BJ (cell line): ENCODE measurements at regions not wholly inside any gene's neighbourhood (a gene's known extent, or its start where the extent isn't known, plus 50 kb on each side); places are given as distances from the start of the nearest gene placed in this dataset.

Experiments
- CTCF ChIA-PET: fragments of 350-600 bp; formaldehyde crosslinking; extraction: SDS; loops from one replicate; lab custom pipeline; 2021; ENCODE audit warnings: antibody characterized with exemption, inconsistent platforms; lab: Yijun Ruan, JAX
- POLR2A ChIA-PET: fragments of 300-600 bp; sonication (Branson Sonifier 250); formaldehyde crosslinking; extraction: SDS; loops from one replicate; lab custom pipeline; 2021; ENCODE audit warnings: antibody characterized with exemption; lab: Charles Lee
- DNase-seq: peaks from one replicate; pipeline ENCODE4 v3.0.0-alpha.2; 2011; ENCODE audit warnings: low read depth
- H3K27me3 ChIP-seq: 2 replicates; pipeline ENCODE4 v1.6.0; 2011; ENCODE audit warnings: low read length; ENCODE audit not compliant: control insufficient read depth, insufficient read depth
- H3K36me3 ChIP-seq: 2 replicates; pipeline ENCODE4 v1.5.1; 2011; ENCODE audit warnings: low read length; ENCODE audit not compliant: control insufficient read depth, insufficient read depth
- H3K4me3 ChIP-seq: 2 replicates; pipeline ENCODE4 v1.5.1; 2011; ENCODE audit warnings: low read depth, mild to moderate bottlenecking, control low read depth, low read length
- CTCF ChIP-seq: IDR thresholded peaks from 2 replicates; pipeline ENCODE4 v1.5.1; 2011; ENCODE audit warnings: low read depth, mild to moderate bottlenecking, control low read depth, inconsistent platforms, low read length, moderate library complexity; ENCODE audit not compliant: insufficient read depth

- no peaks in the 10 kb centered on the region; the same call in 1 of the 2 replicates for H3K36me3 ChIP-seq
- no peak for DNase-seq
- CTCF ChIA-PET: no interaction called here
- POLR2A ChIA-PET: no interaction called here
- no peak overlapping the region for H3K4me3 ChIP-seq
- TF ChIP-seq CTCF: no peak
- H3K27me3 ChIP-seq: no peaks in the 10 kb centered on the region
These were observed 119.3 kb upstream of the BEND6 start for GRCh38 chr6:56835612-56836011.

- CTCF ChIA-PET: interaction anchor here (0.9 to 1.2 kb wide), 2 partner anchors 13 to 121 kb away, joined by 3 to 4 read pairs; partner anchors contain the start of gene BEND6
These were observed 121.0 kb upstream of the BEND6 start for GRCh38 chr6:56833873-56834272.

GRCh38 chr6:56833127-56833791 is 121.6 kb upstream of the BEND6 start:
- ChIA-PET CTCF (interaction anchor here (0.6 to 0.9 kb wide), 4 partner anchors 12 to 452 kb away, joined by 3 to 4 read pairs (median 4); partner anchors contain the start of gene BEND6), POLR2A (no interaction called here)
- no peak for DNase-seq
- TF ChIP-seq CTCF: no peak
- Histone ChIP-seq H3K27me3 (no peaks in the 10 kb centered on the region), H3K4me3 (no peak overlapping the region), H3K36me3 (no peaks in the 10 kb centered on the region; the same call in 1 of the 2 replicates)

More at GRCh38 chr6:56833873-56834272, 121.0 kb upstream of the BEND6 start:
- H3K4me3 ChIP-seq: no peak overlapping the region
- no peak for DNase-seq
- POLR2A ChIA-PET: no interaction called here
- no peaks in the 10 kb centered on the region; the same call in 1 of the 2 replicates for H3K36me3 ChIP-seq
- TF ChIP-seq CTCF: no peak
- no peaks in the 10 kb centered on the region for H3K27me3 ChIP-seq

GRCh38 chr6:56832225-56832624 is 122.7 kb upstream of the BEND6 start:
- Histone ChIP-seq H3K36me3 (no peaks in the 10 kb centered on the region; the same call in 1 of the 2 replicates), H3K4me3 (no peak overlapping the region), H3K27me3 (no peaks in the 10 kb centered on the region)
- no peak for TF ChIP-seq CTCF
- DNase-seq: no peak
- CTCF ChIA-PET: interaction anchor here (0.6 to 0.8 kb wide), 2 partner anchors 11 to 451 kb away, joined by 3 to 4 read pairs; no protein-coding TSS in a partner anchor
- POLR2A ChIA-PET: no interaction called here

GRCh38 chr6:56831334-56831733 is 123.6 kb upstream of the BEND6 start:
- no peak for DNase-seq
- ChIA-PET POLR2A (no interaction called here), CTCF (no interaction called here)
- no peak for TF ChIP-seq CTCF
- H3K27me3 ChIP-seq: no peaks in the 10 kb centered on the region
- no peaks in the 10 kb centered on the region; the same call in 1 of the 2 replicates for H3K36me3 ChIP-seq
- H3K4me3 ChIP-seq: no peak overlapping the region
